ENCODE measurements at regions not wholly inside any gene's neighbourhood (a gene's known extent, or its start where the extent isn't known, plus 50 kb on each side); places are given as distances from the start of the nearest gene placed in this dataset.

DNA sequence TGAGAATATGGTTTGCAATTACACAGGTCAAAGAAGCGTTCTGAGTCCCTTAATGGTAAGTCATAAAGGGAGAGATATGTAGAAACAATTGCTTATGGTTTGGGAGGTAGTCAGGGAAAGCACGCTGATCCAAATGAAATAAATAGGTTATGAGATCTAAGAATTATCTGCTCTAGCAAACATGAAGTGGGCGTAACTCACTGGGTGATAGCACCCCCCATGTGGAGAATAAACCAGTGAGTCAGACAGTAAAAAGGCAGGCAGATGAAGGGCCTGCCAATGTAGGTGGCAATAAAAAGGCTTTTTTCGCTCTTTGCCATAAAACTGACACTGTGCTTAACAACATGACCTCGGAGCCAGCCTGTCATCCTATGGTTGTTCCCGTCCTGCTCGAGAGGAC is 306.9 kb downstream of the GLRX3 start:
- Histone ChIP-seq H3K4me3 (ENCODE audit: low read depth, low read length, poor library complexity, severe bottlenecking) (no peak overlapping the region), H3K9me2 (ENCODE audit: low read depth, low read length) (no peaks in the 10 kb centered on the region), H2AFZ (ENCODE audit: low read length) (no peak overlapping the region), H3K9me3 (ENCODE audit: low read length) (no peaks in the 10 kb centered on the region), H3F3A (ENCODE audit: insufficient read depth, low read length) (no peaks in the 10 kb centered on the region), H3K79me2 (ENCODE audit: insufficient read depth, low read length) (no peaks in the 10 kb centered on the region), H3K4me2 (ENCODE audit: low read length) (no peak overlapping the region), H4K20me1 (ENCODE audit: insufficient read depth, low read length) (no peaks in the 10 kb centered on the region), H3K27ac (ENCODE audit: low read depth, low read length, poor library complexity, severe bottlenecking) (no peak overlapping the region), H3K4me1 (ENCODE audit: insufficient read depth, low read length, severe bottlenecking) (no peaks in the 10 kb centered on the region), H3K9ac (ENCODE audit: low read length) (no peak overlapping the region), H3K27me3 (ENCODE audit: insufficient read depth, low read length) (peaks cover 5% of the 10 kb centered on the region; the same call in 1 of the 2 replicates), H3K36me3 (ENCODE audit: insufficient read depth, low read length) (no peaks in the 10 kb centered on the region)
- TF ChIP-seq EZH2 (IDR thresholded peaks at IDR 0.05; ENCODE audit: borderline replicate concordance, low read length): no peak
- TF ChIP-seq, protein P1, sequence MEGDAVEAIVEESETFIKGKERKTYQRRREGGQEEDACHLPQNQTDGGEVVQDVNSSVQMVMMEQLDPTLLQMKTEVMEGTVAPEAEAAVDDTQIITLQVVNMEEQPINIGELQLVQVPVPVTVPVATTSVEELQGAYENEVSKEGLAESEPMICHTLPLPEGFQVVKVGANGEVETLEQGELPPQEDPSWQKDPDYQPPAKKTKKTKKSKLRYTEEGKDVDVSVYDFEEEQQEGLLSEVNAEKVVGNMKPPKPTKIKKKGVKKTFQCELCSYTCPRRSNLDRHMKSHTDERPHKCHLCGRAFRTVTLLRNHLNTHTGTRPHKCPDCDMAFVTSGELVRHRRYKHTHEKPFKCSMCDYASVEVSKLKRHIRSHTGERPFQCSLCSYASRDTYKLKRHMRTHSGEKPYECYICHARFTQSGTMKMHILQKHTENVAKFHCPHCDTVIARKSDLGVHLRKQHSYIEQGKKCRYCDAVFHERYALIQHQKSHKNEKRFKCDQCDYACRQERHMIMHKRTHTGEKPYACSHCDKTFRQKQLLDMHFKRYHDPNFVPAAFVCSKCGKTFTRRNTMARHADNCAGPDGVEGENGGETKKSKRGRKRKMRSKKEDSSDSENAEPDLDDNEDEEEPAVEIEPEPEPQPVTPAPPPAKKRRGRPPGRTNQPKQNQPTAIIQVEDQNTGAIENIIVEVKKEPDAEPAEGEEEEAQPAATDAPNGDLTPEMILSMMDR (IDR thresholded peaks at IDR 0.05; ENCODE audit: low read length): no peak

DNA sequence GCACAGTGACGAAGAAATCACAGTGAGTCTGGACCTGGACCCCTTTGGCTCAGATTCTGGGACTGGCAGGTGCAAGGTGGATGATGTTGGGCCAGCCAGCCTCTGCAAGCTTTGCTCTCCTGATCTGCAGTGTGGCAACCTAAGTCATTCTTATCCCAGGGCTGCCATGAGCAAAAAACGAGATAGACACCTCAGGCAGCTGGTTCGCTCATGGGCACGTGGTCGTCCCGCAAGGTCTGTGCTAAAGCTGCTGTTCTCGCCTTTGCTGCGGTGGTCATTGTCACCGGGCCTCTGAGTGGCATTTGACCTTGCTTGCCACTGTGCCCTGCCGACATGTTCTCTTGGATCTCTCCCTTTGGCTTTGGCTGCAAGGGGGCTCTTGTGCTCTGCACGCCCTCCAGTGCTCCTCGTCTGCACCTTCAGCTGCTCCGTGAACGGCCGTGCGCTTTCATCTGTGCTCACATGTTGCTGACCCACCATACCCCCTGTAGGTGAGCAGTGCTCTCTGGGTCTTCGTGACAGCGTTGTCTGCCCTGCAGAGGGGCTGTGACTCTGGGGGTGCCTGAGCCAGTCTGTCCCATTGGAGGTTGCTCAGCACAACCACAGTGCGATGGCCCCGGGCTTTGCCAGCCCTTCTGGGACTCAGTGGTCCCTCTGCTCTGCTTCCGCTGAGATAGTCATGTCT is 317.0 kb downstream of the GLRX3 start:
- TF ChIP-seq, protein P1 (IDR thresholded peaks at IDR 0.05; ENCODE audit: low read length): no peak
- no peak for TF ChIP-seq EZH2 (IDR thresholded peaks at IDR 0.05; ENCODE audit: borderline replicate concordance, low read length)
- Histone ChIP-seq H3F3A (ENCODE audit: insufficient read depth, low read length) (no peaks in the 10 kb centered on the region), H3K79me2 (ENCODE audit: insufficient read depth, low read length) (no peaks in the 10 kb centered on the region), H3K9me3 (ENCODE audit: low read length) (no peaks in the 10 kb centered on the region), H3K4me1 (ENCODE audit: insufficient read depth, low read length, severe bottlenecking) (no peaks in the 10 kb centered on the region), H3K9me2 (ENCODE audit: low read depth, low read length) (no peaks in the 10 kb centered on the region; the same call in 1 of the 2 replicates), H2AFZ (ENCODE audit: low read length) (no peak overlapping the region), H3K4me3 (ENCODE audit: low read depth, low read length, poor library complexity, severe bottlenecking) (no peak overlapping the region), H4K20me1 (ENCODE audit: insufficient read depth, low read length) (no peaks in the 10 kb centered on the region), H3K36me3 (ENCODE audit: insufficient read depth, low read length) (no peaks in the 10 kb centered on the region), H3K27me3 (ENCODE audit: insufficient read depth, low read length) (no peaks in the 10 kb centered on the region), H3K4me2 (ENCODE audit: low read length) (no peak overlapping the region), H3K27ac (ENCODE audit: low read depth, low read length, poor library complexity, severe bottlenecking) (no peak overlapping the region), H3K9ac (ENCODE audit: low read length) (no peak overlapping the region)

DNA sequence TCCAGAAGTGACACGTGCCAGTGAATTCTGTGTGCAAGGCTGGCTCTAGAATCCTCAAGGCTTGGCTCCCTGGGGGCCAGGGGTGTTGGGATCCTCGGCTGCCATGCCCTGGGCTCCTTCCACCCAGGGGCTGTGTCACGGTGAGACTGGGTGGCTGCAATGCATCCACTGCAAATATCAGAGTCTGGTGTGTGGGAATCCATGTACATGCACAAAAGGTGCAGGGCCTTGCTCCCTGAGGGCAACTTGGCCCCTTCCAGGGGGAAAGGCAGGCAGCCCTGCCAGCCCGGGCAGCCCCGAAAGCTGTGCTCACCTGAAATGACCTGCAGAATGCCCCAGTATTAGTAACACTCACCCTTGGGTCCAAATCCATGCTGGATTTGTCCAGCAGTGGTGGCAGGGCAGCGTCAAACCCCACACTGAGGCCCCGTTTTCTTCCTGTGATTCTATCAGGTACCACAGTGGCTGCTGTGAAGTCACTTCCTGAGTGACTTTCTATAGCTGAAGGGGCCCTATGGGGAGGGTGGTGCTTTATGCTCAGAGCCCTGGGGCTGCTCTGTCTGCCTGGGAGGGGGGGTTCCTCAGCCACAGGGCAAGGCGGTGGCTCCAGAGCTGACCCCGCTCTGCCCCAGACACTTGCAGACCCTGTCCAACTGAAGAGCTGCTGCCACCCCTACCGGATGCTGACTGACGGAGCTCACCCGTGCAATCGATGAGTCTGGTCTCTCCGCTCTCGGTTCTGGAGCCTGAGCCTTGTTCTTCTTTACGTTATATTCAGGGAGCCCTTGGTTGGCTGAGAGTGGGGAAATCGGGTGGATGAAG is 317.7 kb downstream of the GLRX3 start:
- TF ChIP-seq, protein P1 (IDR thresholded peaks at IDR 0.05; ENCODE audit: low read length): no peak
- no peak for TF ChIP-seq EZH2 (IDR thresholded peaks at IDR 0.05; ENCODE audit: borderline replicate concordance, low read length)

More for the DNA sequence above, 317.7 kb downstream of the GLRX3 start:
- no peaks in the 10 kb centered on the region for H3K9me2 ChIP-seq (ENCODE audit: low read depth, low read length)
- no peaks in the 10 kb centered on the region for H3K4me1 ChIP-seq (ENCODE audit: insufficient read depth, low read length, severe bottlenecking)
- H3K79me2 ChIP-seq (ENCODE audit: insufficient read depth, low read length): no peaks in the 10 kb centered on the region
- H3K9ac ChIP-seq (ENCODE audit: low read length): no peak overlapping the region
- no peak overlapping the region for H3K4me2 ChIP-seq (ENCODE audit: low read length)
- H3K9me3 ChIP-seq (ENCODE audit: low read length): no peaks in the 10 kb centered on the region
- H3K27me3 ChIP-seq (ENCODE audit: insufficient read depth, low read length): no peaks in the 10 kb centered on the region
- no peak overlapping the region for H3K27ac ChIP-seq (ENCODE audit: low read depth, low read length, poor library complexity, severe bottlenecking)
- H3F3A ChIP-seq (ENCODE audit: insufficient read depth, low read length): no peaks in the 10 kb centered on the region
- H2AFZ ChIP-seq (ENCODE audit: low read length): no peak overlapping the region
- no peak overlapping the region for H3K4me3 ChIP-seq (ENCODE audit: low read depth, low read length, poor library complexity, severe bottlenecking)
- H4K20me1 ChIP-seq (ENCODE audit: insufficient read depth, low read length): no peaks in the 10 kb centered on the region
- no peaks in the 10 kb centered on the region for H3K36me3 ChIP-seq (ENCODE audit: insufficient read depth, low read length)
